HepG2 (cell line): ENCODE measurements at regions not wholly inside any gene's neighbourhood (a gene's known extent, or its start where the extent isn't known, plus 50 kb on each side); places are given as distances from the start of the nearest gene placed in this dataset.

Source experiments
- ATAC-seq: fragments of 200-7000 bp; cut with Tn5 transposase; 3 replicates; pipeline ENCODE4 v1.9.1; 2020; ENCODE audit warnings: mild to moderate bottlenecking, moderate library complexity
- BruUV-seq: library from RNA; stranded (reverse); fragments of 400-500 nt; replicated peaks from 2 replicates; lab custom pipeline; 2021; lab: Mats Ljungman, UMichigan
- CTCF ChIA-PET: fragments of 300-600 bp; formaldehyde crosslinking; extraction: SDS; loops from one replicate; lab custom pipeline; 2021; ENCODE audit warnings: low total read pairs, inconsistent platforms, low intra/inter-chr PET ratio; lab: Yijun Ruan, JAX
- POLR2A ChIA-PET: fragments of 350-600 bp; sonication (Branson Sonifier 250); formaldehyde crosslinking; loops from one replicate; lab custom pipeline; 2020; ENCODE audit warnings: antibody characterized with exemption, inconsistent platforms; lab: Yijun Ruan, JAX
- DNase-seq: peaks from one replicate; pipeline ENCODE4 v3.0.0-alpha.2; 2015; ENCODE audit warnings: low spot score
- FAIRE-seq: peaks from 3 replicates; lab custom pipeline; 2011; peaks lifted over from hg19 to GRCh38; lab: Jason Lieb, UNC
- H2AFZ ChIP-seq: one replicate; pipeline ENCODE4 v1.6.1; 2011; ENCODE audit warnings: low read length, inconsistent platforms
- H3K27ac ChIP-seq: fragments of 300-600 bp; 3 replicates; pipeline ENCODE4 v1.8.0; 2011; ENCODE audit warnings: mixed run types, mild to moderate bottlenecking, mixed read lengths, low read length, inconsistent platforms; ENCODE audit not compliant: insufficient read depth; ENCODE audit errors: extremely low read length
- H3K27me3 ChIP-seq, 2 experiments: fragments of 200-600 bp in 1 of 2; 2 replicates in 1 of 2; 3 replicates in 1 of 2; pipeline versions ENCODE4 v1.6.0 to v1.8.0; 2011; ENCODE audit warnings: low read length in 2 of 2, mild to moderate bottlenecking in 2 of 2, moderate library complexity in 2 of 2, inconsistent platforms in 1 of 2; ENCODE audit not compliant: insufficient read depth in 2 of 2, control insufficient read depth in 1 of 2
- H3K36me3 ChIP-seq, 2 experiments: fragments of 200-600 bp in 1 of 2; replicated peaks in 1 of 2; 2 replicates in 1 of 2; 3 replicates in 1 of 2; pipeline versions ENCODE4 v1.5.1 to v1.8.0; 2011; ENCODE audit warnings: low read length in 2 of 2, inconsistent platforms in 1 of 2; ENCODE audit not compliant: insufficient read depth in 2 of 2, control insufficient read depth in 1 of 2
- H3K4me1 ChIP-seq: 2 replicates; pipeline ENCODE4 v1.5.1; 2012; ENCODE audit warnings: low read length, inconsistent platforms; ENCODE audit not compliant: insufficient read depth
- H3K4me2 ChIP-seq: 2 replicates; pipeline ENCODE4 v1.6.0; 2011; ENCODE audit warnings: low read depth, low read length, inconsistent platforms
- H3K4me3 ChIP-seq, 3 experiments: fragments of 200-600 bp in 1 of 3; sonication (generic), shearing (Covaris generic) in 1 of 3; replicated peaks in 1 of 3; 2 replicates each; pipeline ENCODE4 v1.5.1; 2011 to 2016; ENCODE audit warnings: low read length in 3 of 3, inconsistent platforms in 2 of 3, low read depth in 2 of 3, mild to moderate bottlenecking in 2 of 3, control low read depth in 1 of 3, mixed read lengths in 1 of 3; ENCODE audit not compliant: insufficient read depth in 1 of 3
- H3K79me2 ChIP-seq: one replicate; pipeline ENCODE4 v1.6.1; 2011; ENCODE audit warnings: low read length, inconsistent platforms; ENCODE audit not compliant: insufficient read depth
- H3K9ac ChIP-seq: 2 replicates; pipeline ENCODE4 v1.6.0; 2011; ENCODE audit warnings: mild to moderate bottlenecking, low read depth, low read length, inconsistent platforms; ENCODE audit not compliant: insufficient read depth
- H3K9me3 ChIP-seq: 2 replicates; pipeline ENCODE4 v1.5.1; 2012; ENCODE audit warnings: mild to moderate bottlenecking, low read length
- H4K20me1 ChIP-seq: 2 replicates; pipeline ENCODE4 v1.6.0; 2011; ENCODE audit warnings: inconsistent platforms, mild to moderate bottlenecking, low read length, moderate library complexity; ENCODE audit not compliant: insufficient read depth
- CBX5 ChIP-seq: sonication (generic); formaldehyde crosslinking; IDR thresholded peaks from 2 replicates; pipeline ENCODE4 v1.4.0; 2020; ENCODE audit warnings: missing genetic modification reagents, borderline replicate concordance
- DNMT1 ChIP-seq: sonication (generic); formaldehyde crosslinking; IDR thresholded peaks from 2 replicates; pipeline ENCODE4 v1.5.1; 2020; ENCODE audit warnings: mild to moderate bottlenecking, missing genetic modification reagents
- HOXA9 ChIP-seq: sonication (generic); formaldehyde crosslinking; IDR thresholded peaks from 2 replicates; pipeline ENCODE4 v1.8.1; 2022; ENCODE audit warnings: missing genetic modification reagents, mild to moderate bottlenecking, moderate library complexity, borderline replicate concordance
- LRRFIP1 ChIP-seq: sonication (generic); formaldehyde crosslinking; conservative IDR thresholded peaks from 2 replicates; pipeline ENCODE4 v1.4.0; 2020; ENCODE audit warnings: missing genetic modification reagents
- MXD3 ChIP-seq: IDR thresholded peaks from 2 replicates; pipeline ENCODE4 v1.6.1; 2016; ENCODE audit warnings: mild to moderate bottlenecking, missing biosample characterization, missing genetic modification reagents
- NR2C2 ChIP-seq: sonication (generic); formaldehyde crosslinking; IDR thresholded peaks from 2 replicates; pipeline ENCODE4 v1.4.0; 2020; ENCODE audit warnings: missing genetic modification reagents, mild to moderate bottlenecking, moderate library complexity, borderline replicate concordance
- RARG ChIP-seq: sonication (generic); formaldehyde crosslinking; IDR thresholded peaks from 2 replicates; pipeline ENCODE4 v1.4.0; 2020; ENCODE audit warnings: low read depth, mild to moderate bottlenecking, missing genetic modification reagents
- ZNF142 ChIP-seq: sonication (generic); formaldehyde crosslinking; IDR thresholded peaks from 2 replicates; pipeline ENCODE4 v1.4.0; 2020; ENCODE audit warnings: missing genetic modification reagents
- ZNF263 ChIP-seq: sonication (generic); formaldehyde crosslinking; IDR thresholded peaks from 2 replicates; pipeline ENCODE4 v1.4.0; 2020; ENCODE audit warnings: missing genetic modification reagents
- ZNF296 ChIP-seq: sonication (generic); formaldehyde crosslinking; conservative IDR thresholded peaks from 2 replicates; pipeline ENCODE4 v1.5.0; 2020; ENCODE audit warnings: mild to moderate bottlenecking, missing genetic modification reagents
- WGBS: methylation state at CpG from one replicate; pipeline ENCODE4 v1.1.6; 2017; ENCODE audit warnings: low lambda C conversion rate; 5-methylcytosine and 5-hydroxymethylcytosine counted together
- in situ Hi-C: cut with HindIII; loops from 2 replicates; pipeline ENCODE4 v1.10.0; 2017; ENCODE audit warnings: low pct_unique_long_range_greater_than_20kb; ENCODE audit not compliant: extremely low pct_ligation_motif_present
- intact Hi-C: fragments of 100-400 bp; cut with micrococcal nuclease; formaldehyde crosslinking; loops from one replicate; pipeline ENCODE4 v1.10.0; 2022; ENCODE audit not compliant: unreplicated experiment

- DNase-seq (no peak), FAIRE-seq (no peak), ATAC-seq (no peak)
- no peak overlapping the region for H3K9ac ChIP-seq
- in situ Hi-C loops, result loop anchor here (25.0 kb wide), 1 partner anchor 546 kb away; no protein-coding TSS in a partner anchor
- H3K4me3 ChIP-seq, result no peak overlapping the region
- TF ChIP-seq ZNF263 (CRISPR knock-in tag), result peak; percentile 84
- TF ChIP-seq ZNF296 (CRISPR knock-in tag), result no peak
- no peak for TF ChIP-seq CBX5
- ChIA-PET CTCF (no interaction called here), POLR2A (no interaction called here)
- intact Hi-C loops, result no loop called here
- BruUV-seq, result no TSS peak
- 37% methylated on average over 11 of the region's 12 CpGs for WGBS
- H3K4me2 ChIP-seq, result no peak overlapping the region
- H2AFZ ChIP-seq, result no peak overlapping the region
- no peaks in the 10 kb centered on the region for H3K36me3 ChIP-seq
- no peaks in the 10 kb centered on the region for H3K79me2 ChIP-seq
- no peak overlapping the region for H3K27ac ChIP-seq
- no peaks in the 10 kb centered on the region for H3K27me3 ChIP-seq
- peaks cover 3% of the 10 kb centered on the region; the same call in 1 of the 2 replicates for H3K9me3 ChIP-seq
- H4K20me1 ChIP-seq, result no peaks in the 10 kb centered on the region
- H3K4me1 ChIP-seq, result no peaks in the 10 kb centered on the region
Observed at GRCh38 chr2:7658486-7658885, 741.3 kb downstream of the RNF144A start.

GRCh38 chr2:7660816-7661215 lies 743.6 kb downstream of the RNF144A start:
- H2AFZ ChIP-seq, result no peak overlapping the region
- H3K4me3 ChIP-seq, result no peak overlapping the region
- intact Hi-C loops, result no loop called here
- H4K20me1 ChIP-seq, result no peaks in the 10 kb centered on the region
- no peak for DNase-seq
- H3K36me3 ChIP-seq, result no peaks in the 10 kb centered on the region
- H3K9ac ChIP-seq, result no peak overlapping the region
- no peak for FAIRE-seq
- 0% methylated on average over 2 of the region's 2 CpGs for WGBS
- H3K4me1 ChIP-seq, result no peaks in the 10 kb centered on the region
- H3K27me3 ChIP-seq, result no peaks in the 10 kb centered on the region
- POLR2A ChIA-PET, result no interaction called here
- no TSS peak for BruUV-seq
- ATAC-seq, result no peak
- CTCF ChIA-PET, result no interaction called here
- no peak overlapping the region for H3K4me2 ChIP-seq
- no peaks in the 10 kb centered on the region for H3K9me3 ChIP-seq
- H3K27ac ChIP-seq, result no peak overlapping the region
- no peaks in the 10 kb centered on the region for H3K79me2 ChIP-seq
- in situ Hi-C loops, result loop anchor here (25.0 kb wide), 1 partner anchor 549 kb away; no protein-coding TSS in a partner anchor
- no peak for TF ChIP-seq NR2C2 (CRISPR knock-in tag)
- no peak for TF ChIP-seq DNMT1 (CRISPR knock-in tag)
- no peak for TF ChIP-seq ZNF142 (CRISPR knock-in tag)
- no peak for TF ChIP-seq HOXA9 (CRISPR knock-in tag)
- TF ChIP-seq MXD3, result no peak
- TF ChIP-seq RARG (CRISPR knock-in tag), result no peak
- TF ChIP-seq LRRFIP1 (CRISPR knock-in tag), result no peak
